ENCODE measurements at regions not wholly inside any gene's neighbourhood (a gene's known extent, or its start where the extent isn't known, plus 50 kb on each side); places are given as distances from the start of the nearest gene placed in this dataset.
"Not testable (repeated sequence)": the region's sequence is repeated elsewhere in the genome, so short reads cannot be mapped to it uniquely, and the experiment has no call there.

DNA sequence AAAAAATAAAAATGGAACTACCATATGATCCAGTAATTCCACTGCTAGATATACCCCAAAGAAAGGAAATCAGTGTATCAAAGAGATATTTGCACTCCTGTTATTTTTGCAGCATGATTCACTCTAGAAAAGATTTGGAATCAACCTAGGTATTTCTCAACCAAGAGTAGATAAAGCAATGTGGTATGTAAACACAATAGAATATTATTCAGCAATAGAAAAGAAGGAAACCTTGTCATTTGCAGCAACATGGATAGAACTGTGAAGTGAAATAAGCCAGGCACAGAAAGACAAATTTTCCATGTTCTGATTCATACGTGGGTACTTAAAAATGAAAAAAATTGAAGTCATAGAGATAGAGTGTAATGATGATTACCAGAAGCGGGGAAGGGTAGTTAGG lies 362.3 kb upstream of the EPHA5 start:
- DNase-seq (ENCODE audit: low read depth), result peak; percentile 1

DNA sequence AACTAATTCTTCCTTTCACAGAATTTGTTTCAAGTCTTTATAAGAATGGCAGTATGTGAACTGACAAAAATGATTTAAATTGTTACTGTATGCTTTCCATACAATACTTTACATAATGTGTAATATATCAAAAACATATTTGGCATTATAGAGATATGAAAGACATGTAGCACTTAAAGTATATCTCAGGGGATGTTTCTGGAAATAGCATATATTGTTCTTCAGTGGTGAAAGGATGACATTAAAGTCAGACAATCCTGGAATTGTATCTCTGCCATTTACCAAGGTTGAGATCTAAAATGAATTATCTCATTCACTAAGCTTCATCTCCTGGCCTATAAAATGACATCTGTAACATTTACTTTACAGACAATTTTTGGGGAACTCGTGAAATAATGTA lies 358.4 kb upstream of the EPHA5 start:
- no peak for DNase-seq (ENCODE audit: low read depth)

DNA sequence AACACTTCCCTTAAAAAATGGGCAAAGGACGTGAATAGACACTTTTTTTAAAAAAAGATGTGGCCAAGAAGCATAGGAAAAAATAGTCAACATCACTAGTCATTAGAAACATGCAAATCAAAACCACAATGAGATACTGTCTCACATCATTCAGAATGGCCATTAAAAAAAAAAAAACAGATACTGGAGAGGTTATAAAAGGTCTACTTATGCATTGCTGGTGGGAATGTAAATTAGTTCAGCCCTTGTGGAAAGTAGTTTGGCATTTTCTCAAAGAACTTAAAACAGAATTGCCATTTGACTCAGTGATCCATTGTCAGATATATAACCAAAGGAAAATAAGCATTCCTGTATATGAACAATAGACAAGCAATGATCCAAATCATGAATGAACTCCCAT lies 352.8 kb upstream of the EPHA5 start:
- DNase-seq (ENCODE audit: low read depth), result no peak

DNA sequence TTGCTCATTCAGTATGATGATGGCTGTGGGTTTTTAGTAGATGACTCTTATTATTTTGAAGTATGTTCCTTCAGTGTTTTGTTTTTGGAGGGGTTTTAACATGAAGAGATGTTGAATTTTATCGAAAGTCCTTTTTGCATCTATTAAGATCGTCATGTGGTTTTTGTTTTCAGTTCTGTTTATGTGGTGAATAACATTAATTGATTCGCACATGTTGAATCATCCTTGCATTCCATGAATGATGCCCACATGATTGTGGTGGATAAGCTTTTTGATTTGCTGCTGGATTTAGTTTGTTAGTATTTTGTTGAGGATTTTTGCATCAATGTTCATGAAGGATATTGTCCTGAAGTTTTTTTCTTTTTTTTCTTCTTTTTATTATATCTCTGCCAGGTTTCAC lies 347.4 kb upstream of the EPHA5 start:
- no peak for DNase-seq (ENCODE audit: low read depth)

DNA sequence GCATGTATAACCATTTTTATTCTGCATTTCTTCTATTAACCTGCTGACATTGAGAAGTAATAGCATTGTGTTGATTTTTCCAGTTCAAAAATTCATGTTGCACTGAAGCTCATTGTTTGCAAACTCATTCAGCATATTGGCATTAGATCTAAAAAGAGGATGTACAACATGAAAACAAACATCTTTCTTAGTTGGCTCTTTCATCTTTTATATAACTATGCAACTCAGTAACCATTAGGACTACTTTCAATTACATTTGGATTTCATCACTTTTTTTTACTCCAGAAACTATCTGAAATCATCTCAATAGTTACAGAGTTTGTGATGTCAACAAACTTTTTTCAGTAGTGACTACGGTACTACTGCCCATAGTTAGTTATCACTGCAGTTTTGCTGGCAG lies 346.0 kb upstream of the EPHA5 start:
- no peak for DNase-seq (ENCODE audit: low read depth)

DNA sequence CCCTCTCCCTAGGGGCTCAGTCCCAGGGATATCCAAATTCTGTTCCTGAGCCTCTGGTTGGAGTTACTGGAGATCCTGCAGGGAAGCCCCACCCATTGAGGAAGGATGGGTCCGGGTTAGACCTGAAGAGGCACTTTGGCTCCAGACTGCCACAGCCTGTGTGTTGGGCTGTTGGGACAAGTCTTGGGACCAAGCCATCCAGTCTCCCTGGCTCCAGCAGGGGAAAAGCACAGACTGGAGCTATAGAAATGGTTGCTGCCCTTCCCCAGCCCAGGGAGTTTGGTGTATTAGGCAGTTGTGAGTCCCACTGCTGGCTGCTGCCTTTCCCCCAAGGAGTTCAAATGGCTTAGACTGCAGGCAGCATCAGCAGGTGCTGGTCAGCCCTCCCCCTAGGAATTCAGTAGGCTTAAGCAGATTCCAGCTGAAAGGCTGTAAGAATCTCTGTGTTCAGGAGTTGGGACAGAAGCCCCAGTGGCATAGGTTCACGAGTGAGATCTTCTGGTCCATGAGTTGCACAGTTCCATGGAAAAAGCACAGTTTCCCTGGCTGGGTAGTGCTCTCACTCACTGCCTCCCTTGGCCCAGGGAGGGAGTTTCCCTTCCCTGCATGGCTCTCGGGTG lies 344.0 kb upstream of the EPHA5 start:
- no peak for DNase-seq (ENCODE audit: low read depth)

DNA sequence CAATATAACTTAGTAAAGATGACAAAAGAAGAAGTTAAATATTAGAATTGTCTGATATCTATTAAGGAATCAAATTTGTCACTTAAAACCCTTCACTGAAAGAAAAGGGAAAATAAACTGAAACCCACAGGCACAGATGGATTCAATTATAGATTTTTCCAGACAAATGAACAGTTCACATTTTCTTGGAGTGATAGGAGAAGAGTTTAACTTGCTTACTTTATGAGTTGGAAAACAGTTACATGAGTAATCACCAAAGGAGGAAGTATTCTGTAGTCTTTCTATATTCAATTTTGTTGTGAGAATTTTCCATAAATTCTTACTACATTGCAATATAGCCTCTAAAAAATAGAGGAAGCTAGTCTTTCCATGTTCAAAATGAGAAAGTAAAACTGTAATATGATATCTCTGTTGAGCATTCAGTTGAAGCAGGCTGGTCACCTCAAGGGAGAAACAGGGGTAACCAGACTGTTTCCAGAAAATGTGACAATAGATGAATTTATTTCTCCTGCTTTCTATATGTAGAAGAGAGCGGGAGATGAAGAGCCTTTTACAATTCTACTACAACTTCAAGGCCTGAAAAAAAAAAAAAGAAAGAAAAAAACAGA lies 330.3 kb upstream of the EPHA5 start:
- DNase-seq (ENCODE audit: low read depth), result peak; percentile 5

DNA sequence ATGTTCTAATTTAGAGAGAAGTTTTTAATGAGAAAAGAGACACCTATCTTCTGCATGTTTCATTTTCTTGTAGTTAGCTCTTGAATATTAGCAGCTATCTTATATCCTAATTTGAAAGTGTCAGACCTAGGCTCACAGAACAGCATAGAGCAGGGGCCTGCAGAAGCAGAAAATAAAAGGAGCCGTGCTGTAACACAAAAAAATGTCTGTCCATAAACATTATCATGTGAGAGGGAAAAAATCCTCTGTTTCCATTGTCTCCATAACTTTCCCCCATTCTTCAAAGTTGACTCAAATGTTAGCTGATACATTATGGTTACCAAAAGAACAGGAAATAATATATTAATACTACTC lies 329.2 kb upstream of the EPHA5 start:
- DNase-seq (ENCODE audit: low read depth), result no peak

DNA sequence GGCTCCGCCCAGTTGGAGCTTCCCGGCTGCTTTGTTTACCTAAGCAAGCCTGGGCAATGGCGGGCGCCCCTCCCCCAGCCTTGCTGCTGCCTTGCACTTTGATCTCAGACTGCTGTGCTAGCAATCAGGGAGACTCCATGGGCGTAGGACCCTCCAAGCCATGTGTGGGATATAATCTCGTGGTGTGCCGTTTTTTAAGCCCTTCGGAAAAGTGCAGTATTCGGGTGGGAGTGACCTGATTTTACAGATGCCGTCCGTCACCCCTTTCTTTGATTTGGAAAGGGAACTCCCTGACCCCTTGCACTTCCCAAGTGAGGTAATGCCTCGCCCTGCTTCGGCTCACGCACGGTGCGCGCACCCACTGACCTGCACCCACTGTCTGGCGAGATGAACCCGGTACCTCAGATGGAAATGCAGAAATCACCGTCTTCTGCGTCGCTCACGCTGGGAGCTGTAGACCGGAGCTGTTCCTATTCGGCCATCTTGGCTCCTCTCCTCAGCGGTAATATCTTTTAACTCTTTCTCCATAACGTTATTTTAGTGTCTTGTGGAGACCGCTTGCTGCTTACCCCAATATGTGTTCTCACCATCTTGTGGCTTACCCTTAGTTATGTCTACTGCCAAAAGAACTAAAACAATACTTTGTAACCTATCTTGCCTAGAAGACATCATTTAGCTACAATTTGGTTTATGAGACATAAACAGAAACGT lies 328.7 kb upstream of the EPHA5 start:
- not testable (repeated sequence) for DNase-seq (ENCODE audit: low read depth)

DNA sequence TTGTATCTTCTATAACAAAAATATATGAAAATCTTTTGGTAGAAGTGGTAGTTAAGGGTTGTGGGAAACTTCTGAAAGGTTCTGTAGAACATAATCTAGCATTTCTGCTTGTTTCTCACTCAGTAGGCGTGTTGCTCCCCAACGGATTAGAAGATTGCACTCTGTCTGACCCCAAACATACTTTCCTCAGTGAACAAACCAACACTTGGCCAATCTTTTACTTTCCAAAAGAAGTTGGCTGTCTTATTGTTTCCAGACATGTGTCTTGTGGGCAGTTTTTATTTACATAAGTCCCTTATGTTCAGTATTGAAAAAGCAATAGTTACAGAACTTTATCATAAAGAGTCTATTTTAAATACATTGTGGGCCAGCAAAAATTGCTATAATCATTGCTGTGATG lies 312.8 kb upstream of the EPHA5 start:
- DNase-seq (ENCODE audit: low read depth), result peak; percentile 51

DNA sequence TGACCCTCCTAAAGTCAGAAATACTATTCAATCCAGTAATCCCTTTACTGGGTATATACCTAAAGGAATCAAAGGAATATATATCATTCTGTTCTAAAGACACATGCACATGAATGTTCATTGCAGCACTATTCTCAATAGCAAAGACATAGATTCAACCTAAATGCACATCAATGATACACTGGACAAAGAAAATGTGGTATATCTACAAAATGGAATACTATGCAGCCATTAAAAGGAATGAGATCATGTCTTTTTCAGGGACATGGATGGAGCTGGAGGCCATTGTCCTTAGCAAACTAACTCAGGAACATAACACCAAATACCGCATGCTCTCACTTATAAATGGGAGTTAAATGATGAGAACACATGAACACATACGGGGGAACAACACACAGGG lies 306.0 kb upstream of the EPHA5 start:
- DNase-seq (ENCODE audit: low read depth), result no peak

DNA sequence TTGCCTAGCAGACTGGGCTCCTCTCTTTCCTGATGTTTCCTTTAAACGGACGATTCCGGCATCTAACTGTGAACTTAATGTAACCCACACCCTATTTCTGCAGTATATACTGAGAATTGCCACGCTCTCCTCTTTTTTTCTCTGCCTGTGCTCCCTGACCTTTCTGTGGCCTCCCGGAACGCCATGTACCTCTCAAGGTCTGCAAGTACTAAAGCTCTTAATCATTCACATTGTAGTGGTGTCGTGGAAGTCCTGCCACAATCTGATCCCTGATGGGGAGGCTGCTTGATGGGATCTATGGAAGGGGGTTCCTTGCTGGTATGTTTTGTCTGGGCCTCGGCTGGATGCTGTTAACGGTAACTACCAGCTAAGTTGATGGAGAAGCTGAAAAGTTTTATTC lies 302.9 kb upstream of the EPHA5 start:
- no peak for DNase-seq (ENCODE audit: low read depth)

DNA sequence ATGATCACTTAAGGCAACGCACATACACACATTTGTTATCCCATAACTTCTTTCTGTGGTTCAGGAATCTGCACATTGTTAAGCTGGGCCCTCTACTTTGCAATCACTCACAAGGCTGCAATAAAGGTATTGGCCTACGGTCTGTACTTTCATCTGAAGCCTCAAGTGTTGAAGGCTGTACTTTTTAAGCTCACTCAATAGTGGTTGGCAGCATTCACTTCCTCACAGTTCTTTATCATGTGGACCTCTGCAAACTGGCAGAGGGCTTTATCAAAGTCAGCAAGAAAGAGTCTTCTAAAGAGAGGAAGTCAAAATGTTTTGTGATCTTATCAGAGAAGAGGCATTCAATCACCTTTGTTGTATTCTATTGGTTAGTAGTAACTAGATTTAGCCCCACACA lies 301.4 kb upstream of the EPHA5 start:
- DNase-seq (ENCODE audit: low read depth), result no peak

DNA sequence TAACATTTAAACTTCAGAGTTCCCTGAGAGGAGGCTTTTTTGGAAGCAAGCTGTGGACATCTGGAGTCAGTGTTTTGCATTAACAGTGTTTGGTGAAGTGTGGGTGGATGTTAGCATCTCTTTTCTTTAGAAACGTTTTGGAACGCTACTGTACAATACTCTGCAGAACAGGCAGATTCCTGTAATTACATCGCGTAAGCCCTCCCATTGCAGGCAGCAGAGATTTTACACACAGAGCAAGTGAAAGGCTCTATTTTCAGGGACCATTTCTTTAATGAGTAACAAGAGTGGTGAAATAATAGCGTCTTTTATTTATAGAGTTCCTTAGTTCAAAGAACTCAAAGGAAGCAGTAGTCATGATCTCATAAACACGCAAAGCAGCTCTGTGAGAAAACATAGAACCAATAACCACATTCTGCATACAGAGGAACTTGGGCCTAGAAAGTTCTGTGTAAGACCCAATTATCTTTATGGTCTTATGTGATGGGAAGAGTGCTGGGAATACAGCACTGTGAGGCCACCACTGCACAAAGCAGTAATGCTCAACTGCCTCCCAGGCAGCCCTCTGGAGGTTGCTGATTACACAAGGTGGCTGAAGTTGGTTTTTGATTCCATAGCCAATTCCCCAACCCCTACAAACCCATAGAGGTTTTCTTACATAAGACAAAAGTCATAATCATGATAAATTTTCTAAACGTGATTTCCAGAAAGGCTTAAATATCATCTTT lies 298.7 kb upstream of the EPHA5 start:
- DNase-seq (ENCODE audit: low read depth), result peak; percentile 37

DNA sequence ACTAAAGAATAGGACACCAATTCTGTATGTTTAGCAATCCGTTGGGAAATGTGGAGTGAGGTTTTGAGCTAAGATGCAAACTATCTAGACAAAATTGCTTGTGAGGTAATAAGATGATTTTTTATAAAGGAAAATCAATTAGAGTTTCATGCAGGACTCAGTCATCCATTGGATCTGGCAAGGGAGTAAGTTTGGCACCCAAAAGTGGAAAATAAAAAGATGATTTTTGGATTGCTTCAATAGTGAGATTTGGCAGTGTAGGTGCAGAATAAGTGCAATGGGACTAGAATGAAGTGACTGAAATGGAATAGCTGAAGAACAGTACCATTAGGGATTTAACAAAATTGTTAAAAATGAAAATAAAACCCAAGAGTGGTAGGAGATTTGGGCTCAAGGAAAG lies 290.5 kb upstream of the EPHA5 start:
- no peak for DNase-seq (ENCODE audit: low read depth)

DNA sequence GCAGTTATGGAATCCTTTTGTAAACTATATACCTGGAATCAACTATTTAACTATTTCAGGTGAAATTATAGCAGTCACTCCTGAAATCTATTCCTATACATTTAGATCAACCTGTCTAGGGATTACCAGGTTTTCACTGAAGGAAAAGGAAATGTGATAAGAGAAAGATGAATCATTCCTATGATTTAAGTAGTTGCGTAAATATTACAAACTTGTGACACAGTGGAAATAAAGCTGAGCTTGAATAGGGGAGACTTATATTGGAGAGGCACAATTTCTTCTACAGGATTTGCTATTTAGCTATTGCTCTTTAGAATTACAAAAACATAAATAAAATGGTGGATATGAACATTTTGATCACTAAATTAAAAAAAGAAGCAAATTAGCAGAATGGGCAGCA lies 284.1 kb upstream of the EPHA5 start:
- peak; percentile 11 for DNase-seq (ENCODE audit: low read depth)

DNA sequence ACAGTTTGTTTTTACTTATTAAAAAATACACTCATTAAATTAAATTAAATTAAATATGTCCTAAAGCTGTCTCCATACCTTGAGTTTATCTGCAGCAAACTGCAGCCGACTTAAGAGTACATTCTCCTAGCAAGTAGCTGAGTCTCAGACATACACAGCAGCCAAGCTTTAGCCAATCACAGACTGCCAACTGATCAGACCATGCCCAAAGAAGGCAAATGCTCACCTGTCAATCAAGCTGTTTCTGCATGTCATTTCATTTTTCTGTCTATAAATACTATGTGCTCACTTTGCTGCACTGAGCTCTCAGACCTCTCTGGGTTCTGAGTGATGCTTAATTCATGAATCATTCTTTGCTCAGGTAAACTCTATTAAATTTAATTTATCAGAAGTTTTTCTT lies 280.9 kb upstream of the EPHA5 start:
- no peak for DNase-seq (ENCODE audit: low read depth)

DNA sequence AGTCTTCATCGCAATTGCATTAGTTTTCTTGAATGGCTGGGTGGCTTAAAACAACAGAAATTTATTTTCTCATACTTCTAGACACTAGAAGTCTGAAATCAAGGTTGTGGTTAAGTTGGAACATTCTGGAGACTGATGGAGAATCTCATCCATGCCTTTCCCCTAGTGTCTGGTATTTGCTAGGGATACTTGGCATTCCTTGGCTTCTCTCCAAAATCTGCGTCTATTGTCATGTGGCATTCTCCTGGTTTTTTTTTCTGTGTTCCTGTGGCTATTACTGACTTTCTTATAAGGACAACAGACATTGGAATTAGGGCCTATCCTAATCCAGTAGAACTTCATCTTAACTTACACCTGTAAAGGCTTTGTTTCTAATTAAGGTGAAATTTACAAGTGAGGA lies 272.8 kb upstream of the EPHA5 start:
- DNase-seq (ENCODE audit: low read depth), result peak; percentile 76

DNA sequence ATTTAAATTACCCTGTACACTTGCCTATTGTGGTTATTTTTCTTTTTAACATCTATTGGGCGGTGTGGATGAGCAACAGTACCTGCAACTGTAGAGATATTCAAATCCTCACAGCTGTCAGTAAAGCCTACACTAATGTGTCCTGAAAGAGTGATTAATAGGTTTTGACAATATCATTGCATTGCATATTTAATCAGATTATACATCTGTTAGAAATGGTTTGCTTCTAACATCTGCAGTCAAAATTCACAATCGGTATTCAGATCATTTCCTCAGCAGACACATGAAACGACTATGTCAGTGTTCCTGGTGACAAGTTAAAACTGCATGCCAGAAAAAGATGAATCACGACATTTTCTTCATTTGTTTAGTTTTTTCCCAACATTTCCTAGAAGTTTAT lies 254.6 kb upstream of the EPHA5 start:
- DNase-seq (ENCODE audit: low read depth), result no peak

DNA sequence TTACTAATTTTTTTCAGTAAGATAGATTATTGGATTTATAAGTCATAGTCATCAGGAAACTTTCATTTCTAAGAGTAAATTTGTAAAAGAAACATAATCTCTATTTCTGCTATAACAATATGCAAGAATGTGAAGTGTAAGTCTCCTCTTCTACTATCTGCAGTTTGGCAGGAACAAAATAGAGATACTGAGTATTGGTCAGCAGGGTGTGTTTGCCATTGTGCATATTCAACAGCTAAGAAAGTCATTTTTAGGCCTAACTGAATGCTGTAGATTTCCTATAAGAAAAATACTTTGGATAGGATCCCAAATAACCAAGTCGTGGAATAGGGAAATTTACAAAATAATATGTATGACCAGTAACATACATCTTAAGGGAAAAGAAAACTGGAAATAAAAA lies 253.3 kb upstream of the EPHA5 start:
- DNase-seq (ENCODE audit: low read depth), result no peak

DNA sequence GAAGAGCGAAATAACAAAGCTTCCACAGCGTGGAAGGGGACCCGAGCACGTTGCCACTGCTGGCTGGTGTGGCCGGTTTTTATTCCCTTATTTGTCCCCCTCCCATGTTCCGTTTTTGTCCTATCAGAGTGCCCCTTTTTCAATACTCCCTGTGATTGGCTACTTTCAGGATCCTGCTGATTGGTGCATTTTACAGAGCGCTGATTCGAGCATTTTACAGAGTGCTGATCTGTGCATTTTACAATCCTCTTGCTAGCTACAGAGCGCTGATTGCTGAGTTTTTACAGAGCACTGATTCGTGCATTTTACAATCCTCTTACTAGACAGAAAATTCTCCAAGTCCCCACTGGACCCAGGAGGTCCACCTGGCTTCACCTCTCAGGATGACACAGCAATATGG lies 250.9 kb upstream of the EPHA5 start:
- no peak for DNase-seq (ENCODE audit: low read depth)

DNA sequence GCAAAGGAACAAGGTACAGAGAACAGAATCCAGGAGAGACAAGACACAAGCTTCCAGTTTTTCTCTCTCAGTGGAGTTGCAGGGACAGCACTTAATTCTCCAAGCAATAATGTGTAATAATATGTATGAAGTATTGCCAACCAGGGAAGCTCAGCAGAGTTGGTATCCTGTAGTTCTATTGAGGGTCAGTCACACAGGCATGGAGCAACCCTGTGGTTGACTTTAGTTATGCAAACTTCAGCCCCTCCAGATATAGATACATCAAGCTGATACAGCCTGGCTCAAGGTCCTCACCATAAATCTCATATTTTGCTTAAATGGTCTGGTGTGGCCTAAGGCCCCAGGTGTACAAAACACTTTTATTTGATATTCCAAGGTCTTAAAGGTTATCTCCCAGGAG lies 248.6 kb upstream of the EPHA5 start:
- no peak for DNase-seq (ENCODE audit: low read depth)

DNA sequence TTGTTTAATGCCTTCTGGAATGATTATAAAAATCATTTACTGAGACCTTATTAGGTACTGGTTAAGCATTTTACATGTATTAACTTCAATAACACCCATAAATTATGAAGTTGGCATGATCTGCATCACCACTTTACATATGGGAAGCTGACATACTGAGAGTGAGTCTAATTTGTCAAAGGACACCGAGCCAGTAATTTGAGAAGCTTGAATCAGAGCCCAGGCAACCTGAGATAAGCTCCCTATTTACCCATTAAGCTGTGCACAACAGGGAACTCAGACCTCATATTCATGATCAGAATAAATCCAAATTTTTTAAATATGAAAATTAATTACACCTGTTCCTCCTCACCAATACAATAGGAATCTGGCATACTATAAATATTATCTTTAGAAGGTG lies 247.9 kb upstream of the EPHA5 start:
- DNase-seq (ENCODE audit: low read depth), result peak; percentile 4

Data from iris pigment epithelial cell (primary cell).